ENCODE measurements at regions not wholly inside any gene's neighbourhood (a gene's known extent, or its start where the extent isn't known, plus 50 kb on each side); places are given as distances from the start of the nearest gene placed in this dataset.
"Not testable (repeated sequence)": the region's sequence is repeated elsewhere in the genome, so short reads cannot be mapped to it uniquely, and the experiment has no call there.

- peaks cover 6% of the 10 kb centered on the region for H3K36me3 Mint-ChIP-seq (ENCODE audit: unreplicated experiment)
- H3K4me3 Mint-ChIP-seq (ENCODE audit: unreplicated experiment) = no peak overlapping the region
- H3K27me3 Mint-ChIP-seq (ENCODE audit: unreplicated experiment) = peaks cover 8% of the 10 kb centered on the region
- no peaks in the 10 kb centered on the region for H3K9me3 Mint-ChIP-seq (ENCODE audit: unreplicated experiment)
- no peak overlapping the region for H3K27ac Mint-ChIP-seq (ENCODE audit: unreplicated experiment)
- no peak for DNase-seq
- TF ChIP-seq CTCF (IDR thresholded peaks at IDR 0.05; ENCODE audit: partially characterized antibody, unreplicated experiment) = no peak
- no peaks in the 10 kb centered on the region for H3K4me1 Mint-ChIP-seq (ENCODE audit: low read depth, unreplicated experiment)
Observed at GRCh38 chr1:43019226-43019625, 60.6 kb upstream of the SLC2A1 start.

GRCh38 chr1:43018121-43018520 is 59.5 kb upstream of the SLC2A1 start:
- Mint-ChIP-seq H3K36me3 (ENCODE audit: unreplicated experiment) (peaks cover 6% of the 10 kb centered on the region), H3K9me3 (ENCODE audit: unreplicated experiment) (no peaks in the 10 kb centered on the region), H3K4me1 (ENCODE audit: low read depth, unreplicated experiment) (no peaks in the 10 kb centered on the region), H3K4me3 (ENCODE audit: unreplicated experiment) (no peak overlapping the region), H3K27me3 (ENCODE audit: unreplicated experiment) (peaks cover 8% of the 10 kb centered on the region), H3K27ac (ENCODE audit: unreplicated experiment) (no peak overlapping the region)
- TF ChIP-seq CTCF (IDR thresholded peaks at IDR 0.05; ENCODE audit: partially characterized antibody, unreplicated experiment) = no peak
- no peak for DNase-seq

- no peak for DNase-seq
- H3K9me3 Mint-ChIP-seq (ENCODE audit: unreplicated experiment) = no peaks in the 10 kb centered on the region
- H3K27ac Mint-ChIP-seq (ENCODE audit: unreplicated experiment) = no peak overlapping the region
- H3K4me1 Mint-ChIP-seq (ENCODE audit: low read depth, unreplicated experiment) = no peaks in the 10 kb centered on the region
- H3K27me3 Mint-ChIP-seq (ENCODE audit: unreplicated experiment) = peaks cover 15% of the 10 kb centered on the region
- H3K4me3 Mint-ChIP-seq (ENCODE audit: unreplicated experiment) = no peak overlapping the region
- H3K36me3 Mint-ChIP-seq (ENCODE audit: unreplicated experiment) = peaks cover 6% of the 10 kb centered on the region
- TF ChIP-seq CTCF (IDR thresholded peaks at IDR 0.05; ENCODE audit: partially characterized antibody, unreplicated experiment) = no peak
Observed at GRCh38 chr1:43015269-43015668, 56.6 kb upstream of the SLC2A1 start.

GRCh38 chr1:43014579-43014978 is 55.9 kb upstream of the SLC2A1 start:
- not testable (repeated sequence) for H3K9me3 Mint-ChIP-seq (ENCODE audit: unreplicated experiment); H3K36me3 Mint-ChIP-seq (ENCODE audit: unreplicated experiment); H3K4me3 Mint-ChIP-seq (ENCODE audit: unreplicated experiment); DNase-seq; H3K4me1 Mint-ChIP-seq (ENCODE audit: low read depth, unreplicated experiment); H3K27ac Mint-ChIP-seq (ENCODE audit: unreplicated experiment)
- peaks cover 13% of the 10 kb centered on the region for H3K27me3 Mint-ChIP-seq (ENCODE audit: unreplicated experiment)

- H3K4me3 Mint-ChIP-seq (ENCODE audit: unreplicated experiment) = no peak overlapping the region
- TF ChIP-seq CTCF (IDR thresholded peaks at IDR 0.05; ENCODE audit: partially characterized antibody, unreplicated experiment) = no peak
- DNase-seq = no peak
- no peaks in the 10 kb centered on the region for H3K36me3 Mint-ChIP-seq (ENCODE audit: unreplicated experiment)
- peaks cover 7% of the 10 kb centered on the region for H3K4me1 Mint-ChIP-seq (ENCODE audit: low read depth, unreplicated experiment)
- H3K9me3 Mint-ChIP-seq (ENCODE audit: unreplicated experiment) = no peaks in the 10 kb centered on the region
- H3K27ac Mint-ChIP-seq (ENCODE audit: unreplicated experiment) = no peak overlapping the region
- peaks cover 14% of the 10 kb centered on the region for H3K27me3 Mint-ChIP-seq (ENCODE audit: unreplicated experiment)
Observed at GRCh38 chr1:43011020-43011419, 52.4 kb upstream of the SLC2A1 start.

- Mint-ChIP-seq H3K27me3 (ENCODE audit: unreplicated experiment) (peaks cover 14% of the 10 kb centered on the region), H3K9me3 (ENCODE audit: unreplicated experiment) (no peaks in the 10 kb centered on the region), H3K27ac (ENCODE audit: unreplicated experiment) (no peak overlapping the region), H3K4me1 (ENCODE audit: low read depth, unreplicated experiment) (peaks cover 7% of the 10 kb centered on the region), H3K4me3 (ENCODE audit: unreplicated experiment) (no peak overlapping the region), H3K36me3 (ENCODE audit: unreplicated experiment) (no peaks in the 10 kb centered on the region)
- no peak for DNase-seq
- TF ChIP-seq CTCF (IDR thresholded peaks at IDR 0.05; ENCODE audit: partially characterized antibody, unreplicated experiment) = no peak
Observed at GRCh38 chr1:43009274-43009673, 50.6 kb upstream of the SLC2A1 start.

All from glutamatergic neuron (in vitro differentiated cells).